GM19035 (cell line): ENCODE measurements at regions not wholly inside any gene's neighbourhood (a gene's known extent, or its start where the extent isn't known, plus 50 kb on each side); places are given as distances from the start of the nearest gene placed in this dataset.

Experiments used
- ATAC-seq: cut with Tn5 transposase; IDR thresholded peaks from one replicate; pipeline ENCODE4 v1.9.1; 2021; ENCODE audit not compliant: unreplicated experiment

DNA sequence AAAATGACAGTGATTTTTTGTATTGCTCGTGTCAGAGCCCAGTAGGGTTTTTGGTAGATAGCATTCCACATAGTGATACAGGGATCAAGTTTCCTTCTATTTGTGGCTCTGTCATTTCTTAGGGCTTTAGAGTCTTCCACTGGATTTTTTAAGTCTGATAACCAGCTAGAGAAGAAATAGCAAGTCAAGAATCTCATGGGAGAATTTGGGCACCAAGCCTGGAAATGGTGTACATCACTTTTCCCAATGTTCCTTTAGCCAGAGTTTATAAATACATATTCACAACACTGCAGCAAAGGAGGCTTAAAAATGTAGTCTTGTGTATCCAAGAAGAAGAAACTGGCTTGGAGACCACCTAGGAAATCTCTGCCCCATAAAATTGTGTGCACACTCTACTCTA, 647.1 kb upstream of the KLF4 start:
- no peak for ATAC-seq

GRCh38 chr9:108134486-108135128, 645.0 kb upstream of the KLF4 start:
- ATAC-seq = no peak

DNA sequence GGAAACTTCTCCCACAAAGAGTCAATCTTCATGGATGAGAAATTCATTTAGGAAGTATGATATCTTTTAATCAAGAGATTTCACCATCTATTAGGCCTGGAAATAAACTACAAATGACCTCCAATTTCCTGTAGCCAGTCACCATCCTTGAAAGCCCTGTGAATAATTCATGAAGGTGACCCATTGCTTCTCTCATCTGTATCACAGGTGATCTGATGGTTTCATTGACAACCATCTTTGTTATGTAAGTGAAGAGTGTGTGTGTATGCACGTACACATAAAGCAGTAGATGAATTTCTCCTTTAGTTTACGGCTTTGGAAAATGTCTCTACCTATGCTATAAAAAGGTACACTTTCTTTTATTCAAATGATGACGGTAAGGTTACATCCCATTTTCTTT, 644.1 kb upstream of the KLF4 start:
- no peak for ATAC-seq

- ATAC-seq = no peak
These were observed 643.5 kb upstream of the KLF4 start for GRCh38 chr9:108133101-108133500.

DNA sequence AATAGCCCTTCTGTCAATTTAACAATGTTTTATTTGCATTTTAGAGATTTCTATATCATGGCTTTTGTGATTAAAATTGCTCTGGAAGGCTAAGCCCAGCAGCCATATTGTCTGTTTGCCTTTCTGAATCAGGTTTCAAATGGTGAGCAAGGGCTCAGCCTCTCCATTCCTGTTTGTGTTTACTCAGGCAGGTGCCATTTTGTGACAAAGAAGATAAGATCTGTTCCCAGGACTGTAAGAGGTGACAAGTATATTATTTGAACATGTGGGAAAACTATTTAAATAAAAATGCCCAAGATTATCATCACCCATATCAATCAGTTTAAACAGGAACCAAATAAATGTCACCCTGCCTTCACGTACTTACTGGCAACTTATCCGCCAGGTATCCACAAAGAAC, 641.3 kb upstream of the KLF4 start:
- ATAC-seq = no peak

- no peak for ATAC-seq
These were observed 636.1 kb upstream of the KLF4 start for GRCh38 chr9:108125625-108126024.

DNA sequence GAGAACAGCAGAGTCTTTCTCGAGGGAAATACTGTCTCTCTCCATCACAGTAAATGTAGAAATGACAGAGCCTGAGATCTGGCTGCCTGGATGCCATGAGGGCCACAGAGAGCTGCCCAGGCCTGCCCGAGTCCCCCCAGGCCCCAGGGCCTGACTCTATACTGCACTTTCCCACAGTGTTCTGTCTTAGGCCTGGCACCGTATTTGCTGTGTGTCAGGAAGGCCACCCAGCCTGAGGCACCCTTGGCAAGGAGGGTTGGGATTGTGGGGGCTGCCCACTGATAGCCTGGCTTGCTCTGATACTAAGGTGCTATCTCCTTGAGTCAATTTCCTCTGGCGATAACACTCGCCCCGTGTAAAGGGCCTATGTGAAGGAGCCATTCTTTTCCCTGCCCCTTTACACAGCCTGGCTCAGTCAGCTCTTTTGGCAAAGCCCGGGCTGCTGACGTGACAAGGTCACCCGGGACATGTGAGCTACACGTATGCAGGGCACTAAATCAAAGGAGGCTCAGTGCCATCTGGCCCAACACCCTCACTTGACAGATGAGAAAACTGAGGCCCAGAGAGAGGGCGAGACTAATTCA, 630.1 kb upstream of the KLF4 start:
- ATAC-seq = no peak

DNA sequence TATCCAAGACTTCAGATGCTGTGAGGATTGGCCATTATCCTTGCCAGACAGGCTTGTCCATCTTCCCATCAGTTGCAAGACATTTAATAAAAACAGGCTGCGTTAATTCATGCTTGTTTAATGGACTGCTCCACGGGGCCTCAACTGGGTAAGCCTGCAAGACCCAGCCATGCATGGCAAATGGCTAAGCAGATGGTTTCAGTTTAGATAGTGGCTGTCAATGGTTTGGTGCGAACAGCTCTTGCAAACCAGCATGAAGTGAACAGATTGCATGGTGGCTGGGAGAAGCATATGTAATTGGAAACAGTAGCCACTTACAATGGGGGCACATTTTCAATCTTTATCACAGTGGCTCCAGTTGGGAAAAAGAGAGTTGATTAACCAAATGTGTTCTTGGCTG, 628.2 kb upstream of the KLF4 start:
- ATAC-seq = no peak

GRCh38 chr9:108117306-108117705, 627.7 kb upstream of the KLF4 start:
- no peak for ATAC-seq

DNA sequence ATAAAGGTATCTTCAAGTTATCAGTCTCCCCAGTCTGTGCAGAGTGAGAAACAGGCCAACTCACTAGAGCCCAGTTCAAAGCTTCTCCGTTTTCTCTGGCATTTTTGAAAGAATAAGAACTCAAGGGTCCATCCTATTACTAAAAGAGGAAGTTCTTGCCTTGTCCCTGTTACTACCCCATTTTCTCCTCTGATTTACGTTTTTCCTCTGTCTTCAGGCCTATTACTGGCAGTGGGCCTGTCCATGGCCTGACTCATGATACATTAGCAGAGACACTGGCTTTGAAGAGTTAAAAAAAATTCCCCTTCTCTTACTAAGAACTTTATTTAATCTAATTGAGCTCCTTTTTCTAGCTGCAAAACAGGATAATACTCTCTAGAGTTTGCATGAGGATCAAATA, 624.0 kb upstream of the KLF4 start:
- ATAC-seq = no peak

GRCh38 chr9:108109927-108110690, 620.5 kb upstream of the KLF4 start:
- no peak for ATAC-seq

GRCh38 chr9:108108852-108109448, 619.4 kb upstream of the KLF4 start:
- ATAC-seq = no peak

GRCh38 chr9:108108280-108108851, 618.8 kb upstream of the KLF4 start:
- no peak for ATAC-seq

DNA sequence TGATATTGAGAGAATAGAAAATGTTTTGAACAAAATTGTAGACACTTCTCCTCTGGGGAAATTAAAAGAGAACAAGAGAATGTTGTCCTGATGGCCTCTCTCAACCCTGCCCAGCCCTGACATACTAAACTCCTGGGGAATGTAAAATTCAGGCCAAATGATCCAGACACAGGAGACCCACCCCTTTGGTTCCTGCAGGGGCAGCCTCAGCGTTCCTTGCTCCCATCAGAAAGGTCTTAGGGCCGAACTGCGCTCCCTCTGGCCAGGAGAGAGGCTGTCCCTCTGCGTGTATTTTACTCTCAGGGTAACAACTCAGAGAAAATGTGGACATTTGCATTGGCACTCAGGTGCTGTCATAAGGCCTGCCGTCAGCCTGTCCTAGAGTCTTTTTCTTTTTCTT, 616.3 kb upstream of the KLF4 start:
- no peak for ATAC-seq

DNA sequence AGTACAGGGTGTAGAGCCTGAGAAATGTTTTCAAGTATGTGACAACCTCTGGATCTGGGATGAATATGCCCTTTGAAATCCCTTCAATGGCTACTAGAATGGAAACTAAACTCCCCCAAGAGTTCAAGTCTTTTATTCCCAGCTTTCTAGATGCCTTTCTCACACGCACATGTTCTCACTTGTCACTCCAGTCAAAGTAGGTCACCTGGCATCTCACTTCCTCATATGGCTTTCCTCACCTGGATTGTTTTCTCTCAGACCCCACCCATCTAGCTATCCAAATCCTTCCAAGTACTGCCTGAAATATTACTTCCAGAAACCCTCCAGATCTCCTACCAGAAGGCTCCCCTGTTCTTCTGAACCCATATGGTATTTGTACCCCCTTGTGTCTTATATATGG, 615.4 kb upstream of the KLF4 start:
- no peak for ATAC-seq

DNA sequence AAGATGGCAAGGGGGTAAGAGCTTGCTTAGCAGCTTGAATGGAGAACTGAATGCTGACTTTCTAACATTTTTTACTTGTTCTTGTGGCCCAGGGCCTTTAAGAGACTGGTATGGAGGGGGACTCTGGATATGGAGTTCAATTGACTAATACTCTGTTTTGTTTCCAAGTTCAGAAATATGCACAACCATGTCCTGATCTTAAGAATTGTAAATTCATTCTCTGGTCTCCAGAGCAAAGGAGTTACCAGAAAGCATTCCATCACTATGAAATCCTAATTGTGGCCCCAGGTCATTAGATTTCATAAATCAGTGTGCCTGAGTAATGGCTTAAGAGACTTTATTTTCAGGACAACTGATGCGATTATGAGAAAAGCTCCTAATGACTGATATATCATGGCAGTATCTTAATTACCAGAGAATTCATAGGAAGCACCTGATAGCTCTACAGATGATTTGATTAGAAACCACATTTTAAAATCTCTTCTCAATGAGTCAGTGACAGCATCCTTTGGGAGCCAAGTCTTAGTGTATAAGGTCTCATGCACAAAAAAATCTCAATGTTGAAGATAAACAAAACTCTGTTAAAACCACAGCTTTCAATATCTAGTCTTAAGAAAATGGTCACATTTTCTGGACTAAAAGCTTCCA, 613.6 kb upstream of the KLF4 start:
- ATAC-seq = no peak

GRCh38 chr9:108101410-108101809, 611.8 kb upstream of the KLF4 start:
- ATAC-seq = no peak

DNA sequence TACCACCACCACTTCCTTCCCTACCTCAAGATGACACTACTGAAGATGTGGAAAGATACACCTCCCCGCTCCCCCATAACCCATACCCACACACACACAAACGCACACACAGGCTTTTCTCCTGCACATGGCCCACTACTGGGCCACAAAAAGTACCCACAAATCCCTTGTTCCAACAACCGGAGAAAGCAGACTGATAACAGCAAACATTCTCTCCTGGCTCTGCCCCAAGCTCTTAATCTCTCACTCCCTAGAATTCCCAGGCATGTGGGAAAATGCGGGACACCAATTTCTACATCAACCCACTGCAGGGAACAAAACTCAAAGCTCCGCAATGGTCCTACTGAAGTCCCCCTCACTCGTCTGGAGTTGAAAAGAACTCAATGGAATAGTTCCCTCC, 611.0 kb upstream of the KLF4 start:
- no peak for ATAC-seq

- no peak for ATAC-seq
These were observed 610.3 kb upstream of the KLF4 start for GRCh38 chr9:108099854-108100253.

DNA sequence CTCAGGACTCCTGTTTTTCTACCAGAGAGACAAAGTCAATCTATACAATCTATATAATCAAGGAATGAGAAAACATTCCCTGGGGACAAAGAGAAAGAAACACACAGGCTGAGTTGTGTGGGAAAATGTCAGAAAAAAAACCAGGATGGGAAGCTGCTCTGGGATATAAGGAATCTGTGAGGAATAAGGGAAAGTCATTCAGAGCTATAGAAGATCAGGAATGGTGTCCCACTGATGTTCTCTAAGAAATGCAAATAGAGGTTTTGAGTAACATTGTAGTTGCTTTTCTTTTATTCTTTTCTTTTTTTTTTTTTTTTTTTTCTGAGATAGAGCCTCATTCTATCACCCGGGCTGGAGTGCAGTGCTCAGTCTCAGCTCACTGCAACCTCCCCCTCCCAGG, 605.9 kb upstream of the KLF4 start:
- ATAC-seq = no peak

- ATAC-seq = no peak
These were observed 605.1 kb upstream of the KLF4 start for GRCh38 chr9:108094676-108094993.
